ENCODE measurements at regions not wholly inside any gene's neighbourhood (a gene's known extent, or its start where the extent isn't known, plus 50 kb on each side); places are given as distances from the start of the nearest gene placed in this dataset.

DNA sequence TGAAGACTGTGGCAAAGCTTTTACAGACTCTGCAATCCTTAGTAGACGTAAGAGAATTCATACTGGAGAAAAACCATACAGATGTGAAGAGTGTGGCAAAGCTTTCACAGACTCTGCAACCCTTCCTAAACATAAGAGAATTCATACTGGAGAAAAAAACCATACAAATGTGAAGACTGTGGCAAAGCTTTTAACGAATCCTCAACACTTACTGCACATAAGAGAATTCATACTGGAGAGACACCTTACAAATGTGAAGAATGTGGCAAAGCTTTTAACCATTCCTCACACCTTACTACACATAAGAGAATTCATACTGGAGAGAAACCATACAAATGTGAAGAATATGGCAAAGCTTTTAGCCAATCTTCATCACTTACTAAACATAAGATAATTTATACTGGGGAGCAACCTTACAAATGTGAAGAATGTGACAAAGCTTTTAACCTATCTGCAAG lies 50.1 kb upstream of the ZNF98 start:
- ATAC-seq (ENCODE audit: insufficient read depth, low read depth), result no peak
- no peaks in the 10 kb centered on the region for H3K36me3 ChIP-seq (ENCODE audit: insufficient read depth, low read length)
- TF ChIP-seq EZH2 (IDR thresholded peaks at IDR 0.05; ENCODE audit: borderline replicate concordance, low read depth, low read length, severe bottlenecking), result no peak
- TF ChIP-seq, protein P1, sequence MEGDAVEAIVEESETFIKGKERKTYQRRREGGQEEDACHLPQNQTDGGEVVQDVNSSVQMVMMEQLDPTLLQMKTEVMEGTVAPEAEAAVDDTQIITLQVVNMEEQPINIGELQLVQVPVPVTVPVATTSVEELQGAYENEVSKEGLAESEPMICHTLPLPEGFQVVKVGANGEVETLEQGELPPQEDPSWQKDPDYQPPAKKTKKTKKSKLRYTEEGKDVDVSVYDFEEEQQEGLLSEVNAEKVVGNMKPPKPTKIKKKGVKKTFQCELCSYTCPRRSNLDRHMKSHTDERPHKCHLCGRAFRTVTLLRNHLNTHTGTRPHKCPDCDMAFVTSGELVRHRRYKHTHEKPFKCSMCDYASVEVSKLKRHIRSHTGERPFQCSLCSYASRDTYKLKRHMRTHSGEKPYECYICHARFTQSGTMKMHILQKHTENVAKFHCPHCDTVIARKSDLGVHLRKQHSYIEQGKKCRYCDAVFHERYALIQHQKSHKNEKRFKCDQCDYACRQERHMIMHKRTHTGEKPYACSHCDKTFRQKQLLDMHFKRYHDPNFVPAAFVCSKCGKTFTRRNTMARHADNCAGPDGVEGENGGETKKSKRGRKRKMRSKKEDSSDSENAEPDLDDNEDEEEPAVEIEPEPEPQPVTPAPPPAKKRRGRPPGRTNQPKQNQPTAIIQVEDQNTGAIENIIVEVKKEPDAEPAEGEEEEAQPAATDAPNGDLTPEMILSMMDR (IDR thresholded peaks at IDR 0.05; ENCODE audit: borderline replicate concordance, extremely low read depth, low read length, poor library complexity, severe bottlenecking), result no peak
- no peaks in the 10 kb centered on the region for H3K4me1 ChIP-seq (ENCODE audit: insufficient read depth, low read length)
- peaks cover 53% of the 10 kb centered on the region for H3K9me3 ChIP-seq (ENCODE audit: insufficient read depth, low read length, severe bottlenecking)
- H2AFZ ChIP-seq (ENCODE audit: low read depth, low read length), result no peak overlapping the region
- no peak overlapping the region for H3K4me3 ChIP-seq (ENCODE audit: low read depth in 1 of 2, low read length in 2 of 2)
- no peaks in the 10 kb centered on the region for H3K27me3 ChIP-seq (ENCODE audit: insufficient read depth, low read length, poor library complexity)
- no peak overlapping the region for H3K27ac ChIP-seq (ENCODE audit: low read length)
- no peaks in the 10 kb centered on the region for H3K79me2 ChIP-seq (ENCODE audit: insufficient read depth, low read length)
- no peaks in the 10 kb centered on the region for H4K20me1 ChIP-seq (ENCODE audit: insufficient read depth, low read length)
- no peak overlapping the region for H3K4me2 ChIP-seq (ENCODE audit: insufficient read depth, low read length)
- H3K9ac ChIP-seq (ENCODE audit: low read depth, low read length), result no peak overlapping the region
- DNase-seq, result no peak
